Caco-2 (cell line): ENCODE measurements at regions not wholly inside any gene's neighbourhood (a gene's known extent, or its start where the extent isn't known, plus 50 kb on each side); places are given as distances from the start of the nearest gene placed in this dataset.

Experiments
- BruUV-seq: library from RNA; stranded (reverse); fragments of 400-500 nt; replicated peaks from 2 replicates; lab custom pipeline; 2021; lab: Mats Ljungman, UMichigan
- CTCF ChIA-PET: fragments of 300-600 bp; sonication (Branson Sonifier 250); formaldehyde crosslinking; loops from one replicate; lab custom pipeline; 2022; ENCODE audit warnings: antibody characterized with exemption; lab: Charles Lee
- POLR2A ChIA-PET: fragments of 300-600 bp; sonication (Branson Sonifier 250); formaldehyde crosslinking; loops from one replicate; lab custom pipeline; 2022; ENCODE audit warnings: antibody characterized with exemption; lab: Charles Lee
- DNase-seq, 2 experiments: peaks; one replicate each; pipeline versions ENCODE4 v3.0.0 to v3.0.0-alpha.2; 2020 to 2022
- H3K27me3 ChIP-seq: replicated peaks from 2 replicates; pipeline ENCODE4 v1.6.0; 2011; ENCODE audit warnings: low read length; ENCODE audit not compliant: control insufficient read depth, insufficient read depth
- H3K36me3 ChIP-seq: 2 replicates; pipeline ENCODE4 v1.5.1; 2011; ENCODE audit warnings: low read length; ENCODE audit not compliant: control insufficient read depth, insufficient read depth
- H3K4me1 ChIP-seq: fragments of 250-450 bp; sonication (Bioruptor Pico); 2 replicates; pipeline ENCODE4 v1.5.1; 2020; ENCODE audit warnings: mild to moderate bottlenecking
- H3K4me3 ChIP-seq: 2 replicates; pipeline ENCODE4 v1.5.1; 2011; ENCODE audit warnings: low read depth, mild to moderate bottlenecking, control low read depth, low read length
- H3K9me3 ChIP-seq: fragments of 250-450 bp; sonication (Bioruptor Pico); 2 replicates; pipeline ENCODE4 v1.5.1; 2020; ENCODE audit warnings: mild to moderate bottlenecking, moderate library complexity
- H3K27ac Mint-ChIP-seq: one replicate; pipeline ENCODE4 v1.8.0; 2022; ENCODE audit warnings: mixed read lengths; ENCODE audit not compliant: unreplicated experiment
- H3K27me3 Mint-ChIP-seq: one replicate; pipeline ENCODE4 v1.8.0; 2022; ENCODE audit warnings: mixed read lengths; ENCODE audit not compliant: insufficient read depth, unreplicated experiment
- H3K36me3 Mint-ChIP-seq: one replicate; pipeline ENCODE4 v1.8.0; 2022; ENCODE audit warnings: mild to moderate bottlenecking, mixed read lengths; ENCODE audit not compliant: insufficient read depth, unreplicated experiment
- H3K4me1 Mint-ChIP-seq: one replicate; pipeline ENCODE4 v1.8.0; 2022; ENCODE audit warnings: low read depth, mixed read lengths; ENCODE audit not compliant: unreplicated experiment
- H3K4me3 Mint-ChIP-seq: one replicate; pipeline ENCODE4 v1.8.0; 2022; ENCODE audit warnings: mild to moderate bottlenecking, moderate library complexity, mixed read lengths; ENCODE audit not compliant: unreplicated experiment
- H3K9me3 Mint-ChIP-seq: one replicate; pipeline ENCODE4 v1.8.0; 2022; ENCODE audit warnings: mixed read lengths; ENCODE audit not compliant: unreplicated experiment
- CTCF ChIP-seq, 2 experiments: fragments of 200-600 bp in 1 of 2; IDR thresholded peaks; 1 replicate in 1 of 2; 2 replicates in 1 of 2; pipeline versions ENCODE4 v1.5.1 to v1.8.0; 2011 to 2022; ENCODE audit warnings: antibody characterized with exemption in 1 of 2, control low read depth in 1 of 2, inconsistent platforms in 1 of 2, low read depth in 1 of 2, low read length in 1 of 2, mild to moderate bottlenecking in 1 of 2, moderate library complexity in 1 of 2; ENCODE audit not compliant: insufficient read depth in 1 of 2, severe bottlenecking in 1 of 2, unreplicated experiment in 1 of 2
- intact Hi-C: fragments of 100-400 bp; cut with micrococcal nuclease; formaldehyde crosslinking; loops from one replicate; pipeline ENCODE4 v1.10.0; 2022; ENCODE audit not compliant: unreplicated experiment

DNA sequence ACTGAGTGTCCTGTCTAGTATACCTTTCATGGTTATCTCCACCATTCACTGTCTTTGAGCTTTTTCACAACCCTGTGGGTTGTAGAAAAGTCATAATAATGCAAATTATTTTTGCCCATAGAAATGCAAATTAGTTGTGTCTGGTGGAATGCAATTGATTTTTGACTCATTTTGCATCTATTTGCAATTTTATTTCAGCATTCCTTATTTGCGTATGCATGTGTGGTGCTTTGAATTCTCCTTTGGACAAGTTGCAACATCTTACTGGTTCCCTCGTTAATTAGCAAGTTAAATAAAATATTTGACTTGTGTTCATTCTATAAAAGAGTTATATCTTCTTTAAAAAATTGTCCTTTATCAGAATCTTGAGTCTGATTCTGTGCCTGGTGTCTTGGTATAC is 297.3 kb upstream of the CASK start:
- peaks cover 10% of the 10 kb centered on the region for H3K9me3 Mint-ChIP-seq
- ChIA-PET CTCF (no interaction called here), POLR2A (no interaction called here)

DNA sequence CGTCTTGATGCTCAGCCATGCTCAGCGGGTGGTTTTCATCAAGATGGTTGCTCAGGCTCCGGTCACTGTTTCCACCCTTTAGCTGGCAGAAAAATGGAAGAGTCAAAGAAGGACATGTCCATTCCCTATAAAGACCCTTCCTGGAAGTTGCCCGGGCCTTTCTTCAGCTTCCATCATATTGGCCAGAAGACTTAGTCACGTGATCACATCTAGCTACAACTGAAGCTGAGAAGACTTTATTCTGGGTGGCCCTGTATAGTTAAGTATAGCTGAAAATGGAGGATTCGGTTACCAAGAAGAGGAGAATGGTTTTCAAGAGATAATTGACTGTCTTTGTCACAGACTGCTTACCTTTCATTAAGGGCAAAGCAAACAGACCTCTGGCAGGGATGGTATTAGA is 296.7 kb upstream of the CASK start:
- intact Hi-C loops: no loop called here
- H3K36me3 Mint-ChIP-seq: no peaks in the 10 kb centered on the region
- H3K9me3 Mint-ChIP-seq: peaks cover 7% of the 10 kb centered on the region
- DNase-seq: no peak
- H3K4me1 Mint-ChIP-seq: no peaks in the 10 kb centered on the region
- TF ChIP-seq CTCF (IDR thresholded peaks at IDR 0.05; ENCODE audit: insufficient read depth in 1 of 2, low read depth in 1 of 2, low read length in 1 of 2, severe bottlenecking in 1 of 2, unreplicated experiment in 1 of 2): no peak
- H3K27ac Mint-ChIP-seq: no peak overlapping the region
- Histone ChIP-seq H3K36me3 (no peaks in the 10 kb centered on the region), H3K4me3 (no peak overlapping the region), H3K9me3 (no peaks in the 10 kb centered on the region), H3K27me3 (no peaks in the 10 kb centered on the region), H3K4me1 (no peaks in the 10 kb centered on the region)
- no peak overlapping the region for H3K4me3 Mint-ChIP-seq
- no peaks in the 10 kb centered on the region for H3K27me3 Mint-ChIP-seq
- no TSS peak for BruUV-seq
- ChIA-PET CTCF (no interaction called here), POLR2A (no interaction called here)

More for the DNA sequence above, 297.3 kb upstream of the CASK start:
- BruUV-seq: no TSS peak
- Histone ChIP-seq H3K36me3 (no peaks in the 10 kb centered on the region), H3K27me3 (no peaks in the 10 kb centered on the region), H3K4me1 (no peaks in the 10 kb centered on the region), H3K4me3 (no peak overlapping the region), H3K9me3 (no peaks in the 10 kb centered on the region)
- TF ChIP-seq CTCF (IDR thresholded peaks at IDR 0.05; ENCODE audit: insufficient read depth in 1 of 2, low read depth in 1 of 2, low read length in 1 of 2, severe bottlenecking in 1 of 2, unreplicated experiment in 1 of 2): no peak
- Mint-ChIP-seq H3K4me3 (no peak overlapping the region), H3K36me3 (no peaks in the 10 kb centered on the region), H3K27ac (no peak overlapping the region), H3K27me3 (no peaks in the 10 kb centered on the region), H3K4me1 (no peaks in the 10 kb centered on the region)
- no peak for DNase-seq
- intact Hi-C loops: no loop called here

DNA sequence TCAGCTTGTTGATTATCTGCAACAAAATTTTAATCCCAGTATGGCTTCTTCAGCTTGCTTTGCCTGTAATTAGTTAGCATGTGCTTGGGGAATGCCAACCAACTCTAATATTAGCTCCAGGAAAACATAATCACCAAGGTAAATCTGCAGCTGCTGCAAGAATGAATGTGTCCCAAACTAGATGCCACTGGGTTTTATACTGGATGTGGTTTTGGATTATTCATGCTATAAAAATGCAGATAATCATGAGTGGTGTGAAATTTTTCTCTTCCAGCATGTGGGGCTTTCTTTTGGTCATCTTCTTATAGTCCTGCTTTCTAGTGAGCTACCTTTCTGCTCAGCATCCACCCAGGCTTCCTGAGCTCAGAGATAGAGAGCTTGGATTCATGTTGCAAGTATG is 295.9 kb upstream of the CASK start:
- Mint-ChIP-seq H3K27ac (no peak overlapping the region), H3K4me3 (no peak overlapping the region)
- no TSS peak for BruUV-seq

More for the DNA sequence above, 295.9 kb upstream of the CASK start:
- CTCF ChIA-PET: no interaction called here
- no peaks in the 10 kb centered on the region for H3K9me3 Mint-ChIP-seq
- POLR2A ChIA-PET: no interaction called here
- H3K27me3 Mint-ChIP-seq: no peaks in the 10 kb centered on the region
- no peak for DNase-seq
- no peaks in the 10 kb centered on the region for H3K4me1 ChIP-seq
- no peaks in the 10 kb centered on the region for H3K36me3 Mint-ChIP-seq
- H3K9me3 ChIP-seq: no peaks in the 10 kb centered on the region
- no peak overlapping the region for H3K4me3 ChIP-seq
- intact Hi-C loops: no loop called here
- no peak for TF ChIP-seq CTCF (IDR thresholded peaks at IDR 0.05; ENCODE audit: insufficient read depth in 1 of 2, low read depth in 1 of 2, low read length in 1 of 2, severe bottlenecking in 1 of 2, unreplicated experiment in 1 of 2)
- H3K36me3 ChIP-seq: no peaks in the 10 kb centered on the region
- H3K4me1 Mint-ChIP-seq: no peaks in the 10 kb centered on the region
- no peaks in the 10 kb centered on the region for H3K27me3 ChIP-seq
